MM.1S (cell line): ENCODE measurements at regions not wholly inside any gene's neighbourhood (a gene's known extent, or its start where the extent isn't known, plus 50 kb on each side); places are given as distances from the start of the nearest gene placed in this dataset.

Source experiments
- CTCF ChIP-seq: fragments of 300-600 bp; sonication (generic); IDR thresholded peaks from 2 replicates; pipeline ENCODE4 v1.5.1; 2016; ENCODE audit warnings: antibody characterized with exemption, low read length, mixed read lengths
- EZH2 ChIP-seq: fragments of 300-600 bp; sonication (generic); optimal IDR thresholded peaks from 2 replicates; pipeline ENCODE3; 2017; ENCODE audit warnings: low read depth, mild to moderate bottlenecking, antibody characterized with exemption, low read length, mixed read lengths
- EZH2phosphoT487 ChIP-seq: fragments of 300-600 bp; sonication (generic); IDR thresholded peaks from 2 replicates; pipeline ENCODE4 v1.6.1; 2018; ENCODE audit warnings: antibody characterized with exemption, low read length

GRCh38 chr6:169839493-169839892 lies 88.1 kb downstream of the ERMARD start:
- no peak for TF ChIP-seq CTCF
- TF ChIP-seq EZH2: no peak
- no peak for TF ChIP-seq EZH2phosphoT487
